ENCODE measurements at regions not wholly inside any gene's neighbourhood (a gene's known extent, or its start where the extent isn't known, plus 50 kb on each side); places are given as distances from the start of the nearest gene placed in this dataset.
A peak's percentile ranks its signal among the peaks of the same experiment; 100 is the strongest.

DNA sequence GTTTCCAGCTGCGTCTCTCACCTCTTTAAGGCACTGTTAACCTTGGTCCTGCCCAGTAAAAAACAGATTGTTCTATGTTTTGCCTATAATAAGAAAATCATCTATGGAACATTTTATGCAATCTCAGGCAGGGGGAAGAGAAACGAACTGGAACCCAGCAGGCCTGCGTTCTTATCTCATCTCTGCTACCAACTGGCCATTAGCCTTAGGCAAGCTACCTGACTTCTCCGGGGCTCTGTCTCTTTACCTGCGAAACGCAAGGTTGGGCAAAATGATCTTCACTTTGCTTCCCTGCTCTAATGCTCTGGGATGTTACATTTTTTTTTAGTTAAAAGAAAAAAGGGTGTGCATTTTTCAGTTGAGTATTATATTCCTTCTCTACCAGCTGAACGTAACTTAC lies 70.5 kb upstream of the WIPF1 start:
- no peak for DNase-seq (ENCODE audit: low read depth)

GRCh38 chr2:174667250-174667860 lies 69.8 kb upstream of the WIPF1 start:
- DNase-seq (ENCODE audit: low read depth) = no peak

GRCh38 chr2:174666845-174667244 lies 69.2 kb upstream of the WIPF1 start:
- DNase-seq (ENCODE audit: low read depth) = no peak

DNA sequence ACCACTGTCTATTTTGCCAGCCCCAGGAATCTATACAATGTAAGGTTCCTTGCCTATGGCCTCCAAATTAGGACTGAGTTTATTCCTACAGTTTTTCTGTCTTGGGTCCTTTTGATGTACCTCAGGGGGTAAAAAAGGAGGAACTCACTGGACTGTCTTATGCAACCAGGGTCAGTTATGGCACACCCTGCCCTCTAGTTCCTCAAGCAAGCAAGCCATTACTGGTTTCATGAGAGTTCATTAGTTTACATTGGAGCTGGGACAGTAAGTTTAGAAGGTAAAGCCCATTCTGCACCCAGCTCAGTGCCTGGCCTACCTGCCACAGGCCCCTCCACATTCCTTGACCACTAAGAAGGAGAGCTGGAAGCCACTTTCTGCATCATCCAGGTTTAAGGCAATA lies 68.7 kb upstream of the WIPF1 start:
- no peak for DNase-seq (ENCODE audit: low read depth)

GRCh38 chr2:174664084-174664759 lies 66.6 kb upstream of the WIPF1 start:
- DNase-seq (ENCODE audit: low read depth) = no peak

DNA sequence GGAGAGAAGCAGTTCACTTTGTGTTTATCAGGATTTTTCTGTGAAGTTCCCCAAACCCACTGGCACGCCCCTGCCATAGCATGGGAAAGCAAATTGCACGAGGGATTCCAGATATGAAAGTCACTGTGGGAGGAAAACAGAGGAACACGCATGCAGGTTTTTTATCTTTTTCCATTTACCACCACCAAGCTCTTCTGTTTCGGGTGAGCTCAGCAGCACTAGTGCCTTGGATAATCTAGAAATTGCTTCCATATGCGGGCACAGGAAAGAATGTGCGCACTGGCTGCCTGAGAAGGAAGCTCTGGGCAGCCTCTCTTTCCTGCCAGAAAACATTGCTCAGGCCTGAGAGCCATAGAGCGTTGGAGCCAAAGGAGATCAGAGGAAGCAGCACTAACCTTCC lies 65.9 kb upstream of the WIPF1 start:
- peak; percentile 56 for DNase-seq (ENCODE audit: low read depth)

DNA sequence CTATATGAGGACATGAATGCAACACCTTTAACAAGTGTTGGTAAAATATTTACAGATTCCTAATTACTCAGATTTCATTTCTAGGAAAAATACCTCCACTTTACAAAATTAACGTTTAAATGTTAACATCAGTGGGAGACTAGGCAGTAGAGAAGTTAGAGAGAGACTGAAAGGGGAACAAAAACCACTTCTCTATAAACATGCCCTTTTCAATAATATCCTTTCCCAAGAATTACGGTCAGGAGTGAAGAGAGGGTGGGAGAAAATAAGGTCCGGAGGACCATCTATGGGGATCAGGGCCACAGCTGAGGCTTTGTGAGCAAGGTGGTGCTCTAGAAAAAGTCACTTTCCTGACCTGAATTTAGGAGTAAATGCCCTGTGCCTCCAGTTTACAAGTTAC lies 65.3 kb upstream of the WIPF1 start:
- DNase-seq (ENCODE audit: low read depth) = no peak

GRCh38 chr2:174662459-174662858 lies 64.9 kb upstream of the WIPF1 start:
- DNase-seq (ENCODE audit: low read depth) = peak; percentile 60

DNA sequence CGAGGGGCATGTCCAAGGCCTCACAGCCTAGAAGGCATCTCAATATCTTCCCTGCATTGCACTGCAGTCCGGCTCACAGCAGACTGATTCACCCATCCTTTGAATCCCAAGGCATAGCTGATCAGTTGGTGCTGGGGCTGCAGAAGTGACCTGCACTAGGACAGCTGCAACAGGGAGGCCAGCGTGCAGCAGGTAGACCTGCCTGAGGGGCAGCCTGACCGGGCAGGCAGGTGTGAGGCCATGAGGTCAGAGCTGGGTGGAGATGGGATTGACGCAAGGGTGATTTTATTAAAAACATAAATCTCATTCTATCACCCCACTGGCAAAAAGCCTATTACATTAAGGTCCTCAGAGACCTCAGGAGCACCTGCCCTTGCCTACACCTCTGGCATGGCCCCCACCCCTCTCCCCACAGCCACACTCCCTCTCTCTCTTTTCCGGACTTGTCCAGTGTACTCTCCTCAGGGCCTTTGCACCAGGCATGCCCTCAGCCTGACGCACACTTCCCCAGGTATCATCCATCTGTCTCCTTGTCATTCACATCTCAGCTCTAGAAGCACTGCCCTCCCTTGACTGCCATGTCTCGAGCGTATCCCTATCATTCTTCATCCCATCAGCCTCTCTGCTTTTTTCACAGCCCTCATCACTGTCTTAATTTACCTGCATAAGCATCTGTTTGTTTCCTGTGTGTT lies 63.5 kb upstream of the WIPF1 start:
- no peak for DNase-seq (ENCODE audit: low read depth)

- DNase-seq (ENCODE audit: low read depth) = no peak
These were observed 61.7 kb upstream of the WIPF1 start for GRCh38 chr2:174659069-174659900.

DNA sequence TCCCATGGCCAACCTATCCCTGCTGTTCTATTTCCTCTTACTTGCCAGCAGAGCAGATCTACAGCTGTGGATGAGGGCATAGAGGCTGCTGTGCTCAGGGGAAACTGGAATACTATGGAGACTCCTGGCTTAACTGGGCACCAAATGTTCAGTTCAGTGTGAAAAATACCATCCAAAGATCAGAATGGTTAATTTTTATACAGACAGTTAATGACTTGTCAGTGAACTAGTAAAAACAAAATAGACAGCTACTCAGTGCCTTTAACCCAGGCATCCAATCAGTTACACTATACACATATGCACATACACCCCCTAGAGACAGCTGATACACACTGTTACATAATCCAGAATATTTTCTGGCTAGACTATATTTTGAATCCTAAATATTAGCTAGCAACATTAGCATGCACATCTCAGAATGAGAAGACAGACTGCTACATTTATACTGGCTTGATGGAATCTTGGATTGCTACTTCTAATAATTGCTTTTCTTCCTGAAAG lies 59.1 kb upstream of the WIPF1 start:
- DNase-seq (ENCODE audit: low read depth) = no peak

GRCh38 chr2:174656035-174656434 lies 58.4 kb upstream of the WIPF1 start:
- DNase-seq (ENCODE audit: low read depth) = no peak

DNA sequence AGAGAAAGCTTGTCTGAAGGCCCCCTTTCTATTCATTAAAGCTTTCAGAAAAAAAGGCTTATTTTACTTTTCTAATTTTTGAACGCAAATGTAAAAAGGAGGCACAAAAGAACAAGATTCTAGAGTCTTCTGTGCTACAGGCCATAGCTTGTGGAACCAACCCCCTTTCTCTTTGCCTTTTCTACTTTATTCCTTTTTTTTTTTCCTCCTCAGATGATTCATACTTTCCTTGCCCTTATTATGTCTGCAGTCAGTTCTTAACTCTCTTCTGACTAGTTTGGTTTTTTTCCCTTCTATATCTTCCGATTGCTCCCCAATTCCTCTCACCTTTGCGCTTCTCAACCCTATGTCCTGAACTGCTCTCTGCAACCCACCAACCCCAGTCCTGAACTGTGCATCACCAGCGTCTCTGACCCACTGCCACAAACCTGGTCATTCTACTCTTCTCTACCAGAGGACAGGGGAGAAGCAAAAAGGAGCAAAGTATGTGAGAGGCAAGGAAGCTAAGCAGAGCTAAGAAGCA lies 56.9 kb upstream of the WIPF1 start:
- DNase-seq (ENCODE audit: low read depth) = no peak

- no peak for DNase-seq (ENCODE audit: low read depth)
These were observed 51.3 kb upstream of the WIPF1 start for GRCh38 chr2:174648896-174649295.
